ENCODE measurements at regions not wholly inside any gene's neighbourhood (a gene's known extent, or its start where the extent isn't known, plus 50 kb on each side); places are given as distances from the start of the nearest gene placed in this dataset.

DNA sequence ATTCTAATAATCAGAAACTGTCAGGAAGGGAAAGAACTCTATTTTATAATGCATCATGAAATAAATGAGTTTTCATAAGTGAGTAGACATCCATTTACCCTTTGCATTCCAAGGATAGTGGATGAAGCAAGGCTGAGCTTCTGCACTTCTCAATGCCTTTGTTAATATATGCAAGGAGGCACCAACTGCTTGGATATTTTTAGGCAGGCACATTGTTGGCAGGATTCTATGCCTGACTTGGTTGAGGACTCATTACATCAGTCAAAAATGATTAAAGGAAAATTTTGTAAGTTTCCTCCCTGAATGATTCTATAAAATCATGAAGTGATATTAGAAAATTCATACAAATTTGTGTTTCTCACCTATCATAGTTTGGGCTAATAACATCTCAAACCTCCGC lies 612.2 kb upstream of the POM121L12 start:
- TF ChIP-seq, protein P1, sequence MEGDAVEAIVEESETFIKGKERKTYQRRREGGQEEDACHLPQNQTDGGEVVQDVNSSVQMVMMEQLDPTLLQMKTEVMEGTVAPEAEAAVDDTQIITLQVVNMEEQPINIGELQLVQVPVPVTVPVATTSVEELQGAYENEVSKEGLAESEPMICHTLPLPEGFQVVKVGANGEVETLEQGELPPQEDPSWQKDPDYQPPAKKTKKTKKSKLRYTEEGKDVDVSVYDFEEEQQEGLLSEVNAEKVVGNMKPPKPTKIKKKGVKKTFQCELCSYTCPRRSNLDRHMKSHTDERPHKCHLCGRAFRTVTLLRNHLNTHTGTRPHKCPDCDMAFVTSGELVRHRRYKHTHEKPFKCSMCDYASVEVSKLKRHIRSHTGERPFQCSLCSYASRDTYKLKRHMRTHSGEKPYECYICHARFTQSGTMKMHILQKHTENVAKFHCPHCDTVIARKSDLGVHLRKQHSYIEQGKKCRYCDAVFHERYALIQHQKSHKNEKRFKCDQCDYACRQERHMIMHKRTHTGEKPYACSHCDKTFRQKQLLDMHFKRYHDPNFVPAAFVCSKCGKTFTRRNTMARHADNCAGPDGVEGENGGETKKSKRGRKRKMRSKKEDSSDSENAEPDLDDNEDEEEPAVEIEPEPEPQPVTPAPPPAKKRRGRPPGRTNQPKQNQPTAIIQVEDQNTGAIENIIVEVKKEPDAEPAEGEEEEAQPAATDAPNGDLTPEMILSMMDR (IDR thresholded peaks at IDR 0.05): no peak
- TF ChIP-seq POLR2AphosphoS5 (IDR thresholded peaks at IDR 0.05): no peak
- no peak for TF ChIP-seq POLR2A (IDR thresholded peaks at IDR 0.05)
